ENCODE measurements at regions not wholly inside any gene's neighbourhood (a gene's known extent, or its start where the extent isn't known, plus 50 kb on each side); places are given as distances from the start of the nearest gene placed in this dataset.
"Not testable (repeated sequence)": the region's sequence is repeated elsewhere in the genome, so short reads cannot be mapped to it uniquely, and the experiment has no call there.

GRCh38 chr10:42230812-42231211 is 407.6 kb downstream of the ZNF33B start:
- H3K4me3 Mint-ChIP-seq, H3K4me1 Mint-ChIP-seq, DNase-seq, ATAC-seq, POLR2A ChIA-PET, H3K27ac Mint-ChIP-seq: not testable (repeated sequence)
- Mint-ChIP-seq H3K27me3 (peaks cover 0 to 12% (median 1%) of the 10 kb centered on the region in 5 donors), H3K36me3 (peaks cover 0 to 27% (median 0%) of the 10 kb centered on the region in 3 donors), H3K9me3 (peaks cover 22 to 32% (median 28%) of the 10 kb centered on the region in 9 donors)

GRCh38 chr10:42230115-42230514 is 408.3 kb downstream of the ZNF33B start:
- DNase-seq, H3K4me3 Mint-ChIP-seq, H3K27ac Mint-ChIP-seq, H3K4me1 Mint-ChIP-seq, ATAC-seq, POLR2A ChIA-PET: not testable (repeated sequence)
- Mint-ChIP-seq H3K9me3 (peaks cover 22 to 33% (median 28%) of the 10 kb centered on the region in 9 donors), H3K36me3 (peaks cover 0 to 27% (median 0%) of the 10 kb centered on the region in 3 donors), H3K27me3 (peaks cover 0 to 12% (median 1%) of the 10 kb centered on the region in 5 donors)

GRCh38 chr10:42227859-42228258 is 410.5 kb downstream of the ZNF33B start:
- H3K27ac Mint-ChIP-seq, H3K4me1 Mint-ChIP-seq, DNase-seq, H3K27me3 Mint-ChIP-seq, ATAC-seq, POLR2A ChIA-PET: not testable (repeated sequence)
- Mint-ChIP-seq H3K36me3 (peaks cover 0 to 27% (median 0%) of the 10 kb centered on the region in 3 donors), H3K9me3 (peaks cover 22 to 37% (median 28%) of the 10 kb centered on the region in 9 donors), H3K4me3 (peak overlapping the region in 1 of 10 donors; percentile 12)

- H3K4me1 Mint-ChIP-seq, DNase-seq: not testable (repeated sequence)
Measured at GRCh38 chr10:42193588-42193987, 444.8 kb downstream of the ZNF33B start.

GRCh38 chr10:42192450-42192849 is 445.9 kb downstream of the ZNF33B start:
- ATAC-seq, H3K4me1 Mint-ChIP-seq, H3K4me3 Mint-ChIP-seq, POLR2A ChIA-PET, H3K27ac Mint-ChIP-seq, H3K9me3 Mint-ChIP-seq, H3K36me3 Mint-ChIP-seq: not testable (repeated sequence)
- peaks cover 5 to 51% (median 16%) of the 10 kb centered on the region in 5 donors for H3K27me3 Mint-ChIP-seq
- DNase-seq = peak in 4 of 10 donors; percentile 11 to 22 (median 16)

More at GRCh38 chr10:42193588-42193987, 444.8 kb downstream of the ZNF33B start:
- peaks cover 4 to 45% (median 16%) of the 10 kb centered on the region in 5 donors for H3K27me3 Mint-ChIP-seq
- H3K9me3 Mint-ChIP-seq, H3K27ac Mint-ChIP-seq, H3K36me3 Mint-ChIP-seq, H3K4me3 Mint-ChIP-seq, POLR2A ChIA-PET, ATAC-seq: not testable (repeated sequence)

- H3K9me3 Mint-ChIP-seq, ATAC-seq, H3K27ac Mint-ChIP-seq, H3K36me3 Mint-ChIP-seq, H3K4me3 Mint-ChIP-seq, H3K4me1 Mint-ChIP-seq, DNase-seq, POLR2A ChIA-PET: not testable (repeated sequence)
- H3K27me3 Mint-ChIP-seq = peaks cover 1 to 35% (median 11%) of the 10 kb centered on the region in 5 donors
Measured at GRCh38 chr10:42187501-42188195, 450.7 kb downstream of the ZNF33B start.

- Mint-ChIP-seq H3K27me3 (peaks cover 34 to 72% (median 52%) of the 10 kb centered on the region in 5 donors), H3K4me3 (peak overlapping the region in 9 of 10 donors; percentile 47 to 74 (median 66)), H3K9me3 (peaks cover 0 to 25% (median 16%) of the 10 kb centered on the region in 9 donors), H3K27ac (peak overlapping the region in 3 of 10 donors; percentile 31 to 67 (median 56)), H3K36me3 (peaks cover 0 to 22% (median 6%) of the 10 kb centered on the region in 3 donors)
- ATAC-seq, POLR2A ChIA-PET, H3K4me1 Mint-ChIP-seq: not testable (repeated sequence)
- peak in 2 of 10 donors; percentile 15 to 25 for DNase-seq
Measured at GRCh38 chr10:42177793-42178689, 460.3 kb downstream of the ZNF33B start.

GRCh38 chr10:42177077-42177792 is 461.1 kb downstream of the ZNF33B start:
- no peak overlapping the region for H3K27ac Mint-ChIP-seq
- peaks cover 0 to 5% (median 0%) of the 10 kb centered on the region in 4 donors for H3K4me1 Mint-ChIP-seq
- peak overlapping the region in 6 of 10 donors; percentile 32 to 59 (median 42) for H3K4me3 Mint-ChIP-seq
- H3K27me3 Mint-ChIP-seq = peaks cover 35 to 77% (median 50%) of the 10 kb centered on the region in 5 donors
- peaks cover 0 to 26% (median 6%) of the 10 kb centered on the region in 3 donors for H3K36me3 Mint-ChIP-seq
- ATAC-seq = no peak
- POLR2A ChIA-PET = no interaction called here
- H3K9me3 Mint-ChIP-seq = peaks cover 0 to 33% (median 20%) of the 10 kb centered on the region in 9 donors
- no peak for DNase-seq

GRCh38 chr10:42150428-42151061 is 487.8 kb downstream of the ZNF33B start:
- Mint-ChIP-seq H3K4me1 (no peaks in the 10 kb centered on the region), H3K4me3 (no peak overlapping the region)

GRCh38 chr10:42149722-42150427 is 488.5 kb downstream of the ZNF33B start:
- DNase-seq = no peak
- Mint-ChIP-seq H3K27me3 (peaks cover 2 to 22% (median 9%) of the 10 kb centered on the region in 5 donors), H3K36me3 (peaks cover 0 to 10% (median 2%) of the 10 kb centered on the region in 3 donors), H3K4me3 (no peak overlapping the region), H3K27ac (no peak overlapping the region), H3K9me3 (peaks cover 9 to 47% (median 26%) of the 10 kb centered on the region in 9 donors), H3K4me1 (no peaks in the 10 kb centered on the region)
- no peak for ATAC-seq
- POLR2A ChIA-PET = no interaction called here

More at GRCh38 chr10:42150428-42151061, 487.8 kb downstream of the ZNF33B start:
- DNase-seq (no peak), ATAC-seq (no peak)
- H3K36me3 Mint-ChIP-seq = peaks cover 0 to 10% (median 2%) of the 10 kb centered on the region in 3 donors
- H3K9me3 Mint-ChIP-seq = peaks cover 9 to 47% (median 24%) of the 10 kb centered on the region in 9 donors
- H3K27me3 Mint-ChIP-seq = peaks cover 2 to 23% (median 9%) of the 10 kb centered on the region in 5 donors
- POLR2A ChIA-PET = no interaction called here
- H3K27ac Mint-ChIP-seq = no peak overlapping the region

GRCh38 chr10:42149027-42149700 is 489.2 kb downstream of the ZNF33B start:
- no peak overlapping the region for H3K27ac Mint-ChIP-seq
- DNase-seq (no peak), ATAC-seq (no peak)
- H3K36me3 Mint-ChIP-seq = peaks cover 0 to 10% (median 2%) of the 10 kb centered on the region in 3 donors
- H3K9me3 Mint-ChIP-seq = peaks cover 8 to 54% (median 26%) of the 10 kb centered on the region in 9 donors
- POLR2A ChIA-PET = no interaction called here
- no peaks in the 10 kb centered on the region for H3K4me1 Mint-ChIP-seq
- peaks cover 2 to 15% (median 9%) of the 10 kb centered on the region in 5 donors for H3K27me3 Mint-ChIP-seq
- H3K4me3 Mint-ChIP-seq = no peak overlapping the region

Data from naive thymus-derived CD8-positive, alpha-beta T cell (primary cell).